ENCODE measurements at regions not wholly inside any gene's neighbourhood (a gene's known extent, or its start where the extent isn't known, plus 50 kb on each side); places are given as distances from the start of the nearest gene placed in this dataset.
"Not testable (repeated sequence)": the region's sequence is repeated elsewhere in the genome, so short reads cannot be mapped to it uniquely, and the experiment has no call there.

- in situ Hi-C loops (cut with HindIII; ENCODE audit: low sequenced_read_pairs): no loop called here
Observed at GRCh38 chr7:47191316-47191715, 390.6 kb downstream of the TNS3 start.

GRCh38 chr7:47190462-47190861 lies 391.4 kb downstream of the TNS3 start:
- in situ Hi-C loops (cut with HindIII; ENCODE audit: low sequenced_read_pairs): no loop called here

GRCh38 chr7:47188653-47189315 lies 393.1 kb downstream of the TNS3 start:
- in situ Hi-C loops (cut with HindIII; ENCODE audit: low sequenced_read_pairs): no loop called here

- in situ Hi-C loops (cut with HindIII; ENCODE audit: low sequenced_read_pairs): no loop called here
Observed at GRCh38 chr7:47188136-47188535, 393.8 kb downstream of the TNS3 start.

- in situ Hi-C loops (cut with HindIII; ENCODE audit: low sequenced_read_pairs): no loop called here
Observed at GRCh38 chr7:47186316-47186715, 395.6 kb downstream of the TNS3 start.

GRCh38 chr7:47185839-47186238 lies 396.1 kb downstream of the TNS3 start:
- in situ Hi-C loops (cut with HindIII; ENCODE audit: low sequenced_read_pairs): no loop called here

GRCh38 chr7:47185170-47185569 lies 396.7 kb downstream of the TNS3 start:
- in situ Hi-C loops (cut with HindIII; ENCODE audit: low sequenced_read_pairs): no loop called here

GRCh38 chr7:47183862-47184590 lies 397.9 kb downstream of the TNS3 start:
- in situ Hi-C loops (cut with HindIII; ENCODE audit: low sequenced_read_pairs): no loop called here

- in situ Hi-C loops (cut with HindIII; ENCODE audit: low sequenced_read_pairs): no loop called here
Observed at GRCh38 chr7:47181746-47182361, 400.1 kb downstream of the TNS3 start.

- in situ Hi-C loops (cut with HindIII; ENCODE audit: low sequenced_read_pairs): no loop called here
Observed at GRCh38 chr7:47180516-47180826, 401.4 kb downstream of the TNS3 start.

- in situ Hi-C loops (cut with HindIII; ENCODE audit: low sequenced_read_pairs): no loop called here
Observed at GRCh38 chr7:47179812-47180515, 401.9 kb downstream of the TNS3 start.

GRCh38 chr7:47172602-47173539 lies 409.0 kb downstream of the TNS3 start:
- in situ Hi-C loops (cut with HindIII; ENCODE audit: low sequenced_read_pairs): not testable (repeated sequence)

- in situ Hi-C loops (cut with HindIII; ENCODE audit: low sequenced_read_pairs): no loop called here
Observed at GRCh38 chr7:47170516-47170915, 411.4 kb downstream of the TNS3 start.

- in situ Hi-C loops (cut with HindIII; ENCODE audit: low sequenced_read_pairs): no loop called here
Observed at GRCh38 chr7:47154791-47155190, 427.1 kb downstream of the TNS3 start.

GRCh38 chr7:47153576-47153975 lies 428.3 kb downstream of the TNS3 start:
- in situ Hi-C loops (cut with HindIII; ENCODE audit: low sequenced_read_pairs): no loop called here

- in situ Hi-C loops (cut with HindIII; ENCODE audit: low sequenced_read_pairs): no loop called here
Observed at GRCh38 chr7:47153058-47153457, 428.9 kb downstream of the TNS3 start.

- in situ Hi-C loops (cut with HindIII; ENCODE audit: low sequenced_read_pairs): no loop called here
Observed at GRCh38 chr7:47152307-47152706, 429.6 kb downstream of the TNS3 start.

- in situ Hi-C loops (cut with HindIII; ENCODE audit: low sequenced_read_pairs): no loop called here
Observed at GRCh38 chr7:47150497-47151260, 431.2 kb downstream of the TNS3 start.

GRCh38 chr7:47149971-47150370 lies 431.9 kb downstream of the TNS3 start:
- in situ Hi-C loops (cut with HindIII; ENCODE audit: low sequenced_read_pairs): no loop called here
